AG20443 (cell line): ENCODE measurements at regions not wholly inside any gene's neighbourhood (a gene's known extent, or its start where the extent isn't known, plus 50 kb on each side); places are given as distances from the start of the nearest gene placed in this dataset.

Source experiments
- DNase-seq: peaks from one replicate; pipeline ENCODE4 v3.0.0; 2012; ENCODE audit warnings: low spot score, mixed read lengths

DNA sequence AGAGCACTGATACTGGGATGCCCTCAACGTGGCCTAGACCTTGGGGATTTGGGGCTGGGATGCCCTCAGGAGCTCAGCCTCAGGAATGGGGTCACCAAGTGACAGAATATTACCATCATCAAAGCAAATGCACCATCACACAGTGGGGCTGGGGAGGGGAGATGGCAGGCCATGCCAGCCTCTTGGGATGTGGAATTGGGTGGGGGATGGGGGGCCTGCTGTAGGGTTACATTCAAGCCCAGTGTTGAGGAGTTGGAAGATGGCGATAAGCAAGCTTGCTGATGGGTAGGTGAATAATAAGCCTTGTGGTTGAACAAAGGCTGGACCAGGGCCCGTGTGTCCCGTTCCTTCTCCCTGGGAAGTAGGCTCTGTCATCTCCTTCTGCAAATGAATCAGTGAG is 69.1 kb upstream of the GPR12 start:
- DNase-seq: no peak

DNA sequence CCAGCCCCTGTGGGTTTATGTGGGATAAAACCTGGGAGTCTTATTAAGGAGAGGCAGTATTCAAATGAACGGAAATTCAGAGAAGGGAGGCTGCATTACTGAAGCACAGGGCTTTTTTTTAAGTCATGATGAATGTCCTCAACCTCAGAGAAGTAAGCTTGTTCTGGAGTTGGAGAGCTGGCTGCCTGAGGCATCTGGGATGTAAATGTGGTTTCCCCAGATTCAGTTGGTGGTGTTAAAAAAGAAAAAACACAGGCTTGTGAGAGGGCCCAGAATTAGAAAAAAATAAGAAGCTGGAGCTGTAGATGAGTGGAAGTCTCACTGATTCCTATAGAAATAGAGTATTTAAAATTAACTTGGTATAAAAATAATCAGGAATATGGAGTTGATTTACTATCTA is 64.0 kb upstream of the GPR12 start:
- no peak for DNase-seq

DNA sequence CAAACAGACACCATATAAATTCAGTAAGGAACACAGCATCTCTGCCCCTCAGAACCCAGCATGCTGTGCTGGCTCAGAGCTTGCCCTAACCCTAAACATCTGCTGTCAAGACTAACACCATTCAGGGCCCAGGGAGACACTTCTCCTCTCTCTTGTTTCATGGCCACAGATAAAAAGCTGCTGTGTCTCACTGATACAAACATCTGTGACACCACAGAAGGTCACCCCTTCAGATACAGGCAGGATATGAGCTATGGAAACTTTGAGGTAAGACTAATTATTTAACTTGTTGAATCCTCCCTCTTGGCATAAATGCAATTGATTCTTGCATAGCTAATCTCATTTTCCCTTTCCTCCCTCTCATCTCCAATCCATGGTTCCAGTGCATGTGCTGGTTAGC is 61.6 kb upstream of the GPR12 start:
- no peak for DNase-seq

DNA sequence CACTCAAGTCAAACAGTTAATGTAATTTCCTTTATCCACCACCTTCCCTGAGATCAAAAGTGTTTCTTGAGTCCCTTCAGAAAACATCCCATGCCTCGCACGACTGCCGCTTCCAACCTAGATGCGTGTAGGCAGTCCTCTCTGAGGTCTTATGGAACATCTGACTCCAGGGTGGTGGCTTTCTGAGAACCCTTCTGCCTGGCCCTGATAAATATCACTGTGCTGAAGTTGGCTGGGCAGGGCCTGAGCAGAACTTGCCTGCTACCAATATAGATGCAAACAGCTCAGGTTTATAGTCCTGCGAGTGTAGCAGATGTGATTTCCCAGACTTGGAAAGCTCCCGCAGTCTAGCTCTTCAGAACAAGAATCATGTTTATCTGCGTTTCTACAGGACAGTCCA is 61.1 kb upstream of the GPR12 start:
- DNase-seq: no peak

DNA sequence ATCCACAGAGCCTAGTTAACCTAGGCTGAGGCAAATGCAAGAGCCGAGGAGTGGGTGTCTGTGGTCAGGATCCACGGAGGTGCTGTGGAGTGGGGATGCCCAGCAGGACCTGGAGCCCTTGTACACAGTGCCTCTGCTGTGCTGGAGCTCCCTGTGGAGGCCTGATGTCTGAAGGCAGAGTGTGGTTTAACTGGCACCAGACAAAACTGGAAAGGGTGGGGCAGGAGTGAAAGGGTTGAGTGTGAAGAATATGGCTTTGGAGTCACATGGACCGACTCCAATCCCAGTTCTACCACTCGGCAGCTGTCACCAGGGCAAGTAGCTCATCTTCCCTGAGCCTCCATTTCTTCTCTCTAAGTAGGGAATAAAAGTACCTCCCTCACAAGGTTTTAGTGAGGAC is 60.3 kb upstream of the GPR12 start:
- no peak for DNase-seq

DNA sequence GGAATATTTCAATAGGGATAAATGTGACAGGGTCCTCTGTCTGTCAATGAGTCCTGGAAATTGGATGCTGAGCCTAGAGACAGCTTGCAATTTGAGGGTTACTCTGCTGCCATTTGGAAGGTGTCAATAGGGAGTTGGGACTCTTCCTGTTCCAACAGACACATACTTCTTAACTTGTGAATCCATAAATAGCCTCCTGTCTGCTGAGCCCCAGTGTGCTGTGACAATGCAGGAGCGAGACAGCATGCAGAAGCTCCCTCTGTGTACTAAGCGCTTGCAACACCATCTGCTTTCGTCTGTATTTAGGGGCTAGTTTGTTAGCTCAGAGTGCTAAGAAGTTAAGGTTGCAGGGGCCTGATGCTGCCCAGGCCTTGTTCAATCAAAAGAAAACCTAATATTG is 58.5 kb upstream of the GPR12 start:
- no peak for DNase-seq

DNA sequence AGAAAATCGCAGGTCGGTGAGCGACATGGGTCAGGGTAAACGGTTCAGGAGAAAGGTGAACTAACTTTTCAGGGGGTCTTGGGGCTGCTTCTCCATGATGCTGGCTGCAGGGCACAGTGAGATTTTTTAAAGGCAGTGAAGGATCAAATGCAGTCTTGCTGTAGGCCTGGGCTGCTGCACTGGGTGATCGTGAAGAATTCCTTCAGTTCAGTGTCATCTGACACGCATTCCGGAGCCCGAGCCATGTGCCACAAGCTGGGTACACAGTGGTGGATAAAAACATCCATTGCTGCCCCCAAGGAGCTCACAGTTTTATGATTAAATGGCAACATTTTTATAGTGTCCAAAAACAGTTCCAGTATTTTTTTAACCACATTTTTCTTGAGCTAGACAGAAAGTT is 56.3 kb upstream of the GPR12 start:
- DNase-seq: no peak

DNA sequence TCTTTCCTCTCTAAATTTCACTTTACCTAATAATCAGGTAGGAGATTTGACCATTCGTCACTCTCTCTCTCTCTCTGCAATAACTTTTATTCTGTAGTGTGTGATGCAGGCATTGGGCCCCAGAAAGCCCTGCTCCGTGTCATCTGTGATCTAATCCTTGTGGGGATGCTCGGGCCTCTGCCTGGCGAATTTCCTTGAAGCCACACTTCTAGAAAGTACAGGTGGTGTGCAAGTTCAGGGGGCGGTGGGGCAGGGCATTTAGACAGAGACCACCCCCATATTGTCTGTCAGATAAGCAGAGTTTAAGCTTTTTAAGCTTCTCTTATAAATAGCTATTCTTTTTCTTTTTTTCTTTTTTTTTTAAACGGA is 53.4 kb upstream of the GPR12 start:
- DNase-seq: no peak

DNA sequence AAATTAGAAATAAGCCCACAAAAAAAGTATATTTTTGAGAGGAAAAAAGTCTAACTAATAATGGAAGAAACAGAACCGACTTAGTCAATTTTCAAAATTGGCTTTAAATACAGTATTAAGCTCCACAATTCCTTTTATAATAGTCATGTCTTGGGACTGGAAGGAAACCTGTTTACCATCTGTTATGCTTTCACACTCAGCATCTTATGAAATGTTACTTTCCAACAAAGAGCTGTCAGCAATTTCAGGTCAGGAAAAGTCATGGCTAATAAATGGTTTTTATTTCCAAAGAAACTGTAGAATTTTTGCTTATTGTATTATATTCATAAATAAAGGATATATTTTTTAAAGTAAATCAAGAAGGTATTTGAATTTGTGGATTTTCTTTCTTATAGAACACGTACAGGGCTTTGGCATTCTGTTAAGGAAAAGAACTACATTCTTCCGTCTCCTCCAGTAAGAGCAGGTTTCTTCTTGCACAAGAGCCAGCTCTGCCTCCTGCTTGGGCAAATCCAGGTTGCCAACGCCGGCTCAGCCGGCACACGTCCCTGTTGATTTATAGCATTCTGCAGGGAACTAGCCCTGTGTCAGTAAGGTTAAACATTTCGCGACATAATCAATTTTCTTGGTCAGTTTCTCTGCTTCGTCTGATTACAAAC is 52.9 kb upstream of the GPR12 start:
- DNase-seq: no peak

DNA sequence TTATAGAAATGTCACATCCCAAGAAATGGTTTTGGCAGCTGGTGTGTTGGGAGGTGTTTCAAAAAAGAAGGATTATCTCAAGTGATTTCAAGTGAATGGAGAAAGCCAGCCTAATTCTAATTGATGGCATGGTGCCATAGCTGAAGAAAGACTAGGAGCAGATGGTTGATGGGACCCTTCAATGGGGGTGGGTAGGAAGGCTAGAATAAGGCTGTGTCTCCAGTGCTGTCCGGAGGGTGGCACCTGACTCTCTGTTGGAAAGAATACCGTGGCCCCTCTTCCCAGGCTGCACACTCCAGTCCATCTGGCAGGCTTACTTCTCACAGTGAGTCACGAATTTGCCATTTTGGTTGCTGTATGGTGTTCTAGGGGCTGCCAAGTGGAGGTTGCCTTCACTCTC is 51.0 kb upstream of the GPR12 start:
- DNase-seq: no peak
